Activated naive CD4-positive, alpha-beta T cell treated with anti-CD3 and anti-CD28 coated beads, Interleukin-2, amount 50 U/mL, for 24 hours (primary cell): ENCODE measurements at regions not wholly inside any gene's neighbourhood (a gene's known extent, or its start where the extent isn't known, plus 50 kb on each side); places are given as distances from the start of the nearest gene placed in this dataset.
"Not testable (repeated sequence)": the region's sequence is repeated elsewhere in the genome, so short reads cannot be mapped to it uniquely, and the experiment has no call there.

Experiments
- H3K27ac Mint-ChIP-seq: one replicate; pipeline ENCODE4 v1.8.0; 2021; ENCODE audit warnings: mild to moderate bottlenecking, mixed read lengths
- H3K27me3 Mint-ChIP-seq: one replicate; pipeline ENCODE4 v1.8.0; 2021; ENCODE audit warnings: mixed read lengths
- H3K36me3 Mint-ChIP-seq: one replicate; pipeline ENCODE4 v1.8.0; 2021; ENCODE audit warnings: mixed read lengths
- H3K4me1 Mint-ChIP-seq: one replicate; pipeline ENCODE4 v1.8.0; 2021; ENCODE audit warnings: mixed read lengths
- H3K4me3 Mint-ChIP-seq: one replicate; pipeline ENCODE4 v1.8.0; 2021; ENCODE audit warnings: mild to moderate bottlenecking, mixed read lengths
- H3K9me3 Mint-ChIP-seq: one replicate; pipeline ENCODE4 v1.8.0; 2021; ENCODE audit warnings: mixed read lengths

GRCh38 chr3:87564438-87564837 lies 288.1 kb upstream of the POU1F1 start:
- Mint-ChIP-seq H3K4me3 (no peak overlapping the region), H3K27me3 (no peaks in the 10 kb centered on the region), H3K27ac (no peak overlapping the region), H3K4me1 (no peaks in the 10 kb centered on the region), H3K36me3 (no peaks in the 10 kb centered on the region), H3K9me3 (no peaks in the 10 kb centered on the region)

- Mint-ChIP-seq H3K27ac (no peak overlapping the region), H3K4me3 (no peak overlapping the region), H3K36me3 (no peaks in the 10 kb centered on the region), H3K27me3 (no peaks in the 10 kb centered on the region), H3K4me1 (no peaks in the 10 kb centered on the region), H3K9me3 (no peaks in the 10 kb centered on the region)
These were observed 287.3 kb upstream of the POU1F1 start for GRCh38 chr3:87563712-87564111.

- H3K9me3 Mint-ChIP-seq = no peaks in the 10 kb centered on the region
- H3K4me1 Mint-ChIP-seq = no peaks in the 10 kb centered on the region
These were observed 282.1 kb upstream of the POU1F1 start for GRCh38 chr3:87558492-87558891.

GRCh38 chr3:87555290-87555689 lies 278.9 kb upstream of the POU1F1 start:
- Mint-ChIP-seq H3K9me3 (no peaks in the 10 kb centered on the region), H3K4me3 (no peak overlapping the region), H3K27me3 (no peaks in the 10 kb centered on the region), H3K27ac (no peak overlapping the region), H3K4me1 (no peaks in the 10 kb centered on the region), H3K36me3 (no peaks in the 10 kb centered on the region)

More at GRCh38 chr3:87558492-87558891, 282.1 kb upstream of the POU1F1 start:
- Mint-ChIP-seq H3K27me3 (no peaks in the 10 kb centered on the region), H3K4me3 (no peak overlapping the region), H3K36me3 (no peaks in the 10 kb centered on the region), H3K27ac (no peak overlapping the region)

- no peak overlapping the region for H3K27ac Mint-ChIP-seq
- no peaks in the 10 kb centered on the region for H3K4me1 Mint-ChIP-seq
- no peak overlapping the region for H3K4me3 Mint-ChIP-seq
- H3K36me3 Mint-ChIP-seq = no peaks in the 10 kb centered on the region
- H3K27me3 Mint-ChIP-seq = no peaks in the 10 kb centered on the region
- H3K9me3 Mint-ChIP-seq = no peaks in the 10 kb centered on the region
These were observed 276.7 kb upstream of the POU1F1 start for GRCh38 chr3:87553058-87553457.

- H3K27me3 Mint-ChIP-seq = no peaks in the 10 kb centered on the region
- H3K4me3 Mint-ChIP-seq = no peak overlapping the region
- H3K9me3 Mint-ChIP-seq = no peaks in the 10 kb centered on the region
- no peak overlapping the region for H3K27ac Mint-ChIP-seq
- no peaks in the 10 kb centered on the region for H3K36me3 Mint-ChIP-seq
- H3K4me1 Mint-ChIP-seq = no peaks in the 10 kb centered on the region
These were observed 274.5 kb upstream of the POU1F1 start for GRCh38 chr3:87550892-87551291.

- Mint-ChIP-seq H3K27ac (no peak overlapping the region), H3K4me1 (no peaks in the 10 kb centered on the region), H3K4me3 (no peak overlapping the region), H3K9me3 (no peaks in the 10 kb centered on the region), H3K36me3 (no peaks in the 10 kb centered on the region), H3K27me3 (no peaks in the 10 kb centered on the region)
These were observed 272.8 kb upstream of the POU1F1 start for GRCh38 chr3:87549208-87549607.

GRCh38 chr3:87548271-87548670 lies 271.9 kb upstream of the POU1F1 start:
- H3K27me3 Mint-ChIP-seq = no peaks in the 10 kb centered on the region
- H3K36me3 Mint-ChIP-seq = no peaks in the 10 kb centered on the region
- H3K9me3 Mint-ChIP-seq = no peaks in the 10 kb centered on the region
- no peak overlapping the region for H3K27ac Mint-ChIP-seq
- no peak overlapping the region for H3K4me3 Mint-ChIP-seq
- H3K4me1 Mint-ChIP-seq = no peaks in the 10 kb centered on the region

- Mint-ChIP-seq H3K27me3 (no peaks in the 10 kb centered on the region), H3K27ac (no peak overlapping the region), H3K9me3 (no peaks in the 10 kb centered on the region), H3K4me1 (no peaks in the 10 kb centered on the region), H3K4me3 (no peak overlapping the region), H3K36me3 (no peaks in the 10 kb centered on the region)
These were observed 269.8 kb upstream of the POU1F1 start for GRCh38 chr3:87546216-87546615.

GRCh38 chr3:87543408-87543807 lies 267.0 kb upstream of the POU1F1 start:
- H3K4me1 Mint-ChIP-seq, H3K9me3 Mint-ChIP-seq, H3K27me3 Mint-ChIP-seq, H3K36me3 Mint-ChIP-seq, H3K27ac Mint-ChIP-seq, H3K4me3 Mint-ChIP-seq: not testable (repeated sequence)

- Mint-ChIP-seq H3K4me3 (no peak overlapping the region), H3K36me3 (no peaks in the 10 kb centered on the region), H3K4me1 (no peaks in the 10 kb centered on the region), H3K9me3 (no peaks in the 10 kb centered on the region), H3K27me3 (no peaks in the 10 kb centered on the region), H3K27ac (no peak overlapping the region)
These were observed 265.3 kb upstream of the POU1F1 start for GRCh38 chr3:87541723-87542122.

GRCh38 chr3:87538722-87539121 lies 262.3 kb upstream of the POU1F1 start:
- not testable (repeated sequence) for H3K36me3 Mint-ChIP-seq, H3K27me3 Mint-ChIP-seq, H3K9me3 Mint-ChIP-seq, H3K27ac Mint-ChIP-seq, H3K4me3 Mint-ChIP-seq, H3K4me1 Mint-ChIP-seq

GRCh38 chr3:87509401-87509800 lies 233.0 kb upstream of the POU1F1 start:
- Mint-ChIP-seq H3K4me3 (no peak overlapping the region), H3K27ac (no peak overlapping the region), H3K9me3 (no peaks in the 10 kb centered on the region), H3K4me1 (no peaks in the 10 kb centered on the region), H3K27me3 (no peaks in the 10 kb centered on the region), H3K36me3 (no peaks in the 10 kb centered on the region)

GRCh38 chr3:87508921-87509320 lies 232.5 kb upstream of the POU1F1 start:
- Mint-ChIP-seq H3K27ac (no peak overlapping the region), H3K9me3 (no peaks in the 10 kb centered on the region), H3K27me3 (no peaks in the 10 kb centered on the region), H3K4me3 (no peak overlapping the region), H3K36me3 (no peaks in the 10 kb centered on the region), H3K4me1 (no peaks in the 10 kb centered on the region)

- no peak overlapping the region for H3K27ac Mint-ChIP-seq
These were observed 231.4 kb upstream of the POU1F1 start for GRCh38 chr3:87507753-87508152.

GRCh38 chr3:87503900-87504498 lies 227.6 kb upstream of the POU1F1 start:
- H3K27me3 Mint-ChIP-seq = no peaks in the 10 kb centered on the region
- H3K27ac Mint-ChIP-seq = no peak overlapping the region
- H3K4me1 Mint-ChIP-seq = no peaks in the 10 kb centered on the region
- no peak overlapping the region for H3K4me3 Mint-ChIP-seq
- no peaks in the 10 kb centered on the region for H3K36me3 Mint-ChIP-seq
- H3K9me3 Mint-ChIP-seq = no peaks in the 10 kb centered on the region

More at GRCh38 chr3:87507753-87508152, 231.4 kb upstream of the POU1F1 start:
- H3K4me1 Mint-ChIP-seq = no peaks in the 10 kb centered on the region
- no peaks in the 10 kb centered on the region for H3K9me3 Mint-ChIP-seq
- H3K27me3 Mint-ChIP-seq = no peaks in the 10 kb centered on the region
- H3K4me3 Mint-ChIP-seq = no peak overlapping the region
- no peaks in the 10 kb centered on the region for H3K36me3 Mint-ChIP-seq

GRCh38 chr3:87501076-87501475 lies 224.7 kb upstream of the POU1F1 start:
- Mint-ChIP-seq H3K4me3 (no peak overlapping the region), H3K27ac (no peak overlapping the region), H3K4me1 (no peaks in the 10 kb centered on the region), H3K9me3 (no peaks in the 10 kb centered on the region), H3K27me3 (no peaks in the 10 kb centered on the region), H3K36me3 (no peaks in the 10 kb centered on the region)
